ENCODE measurements at regions not wholly inside any gene's neighbourhood (a gene's known extent, or its start where the extent isn't known, plus 50 kb on each side); places are given as distances from the start of the nearest gene placed in this dataset.

DNA sequence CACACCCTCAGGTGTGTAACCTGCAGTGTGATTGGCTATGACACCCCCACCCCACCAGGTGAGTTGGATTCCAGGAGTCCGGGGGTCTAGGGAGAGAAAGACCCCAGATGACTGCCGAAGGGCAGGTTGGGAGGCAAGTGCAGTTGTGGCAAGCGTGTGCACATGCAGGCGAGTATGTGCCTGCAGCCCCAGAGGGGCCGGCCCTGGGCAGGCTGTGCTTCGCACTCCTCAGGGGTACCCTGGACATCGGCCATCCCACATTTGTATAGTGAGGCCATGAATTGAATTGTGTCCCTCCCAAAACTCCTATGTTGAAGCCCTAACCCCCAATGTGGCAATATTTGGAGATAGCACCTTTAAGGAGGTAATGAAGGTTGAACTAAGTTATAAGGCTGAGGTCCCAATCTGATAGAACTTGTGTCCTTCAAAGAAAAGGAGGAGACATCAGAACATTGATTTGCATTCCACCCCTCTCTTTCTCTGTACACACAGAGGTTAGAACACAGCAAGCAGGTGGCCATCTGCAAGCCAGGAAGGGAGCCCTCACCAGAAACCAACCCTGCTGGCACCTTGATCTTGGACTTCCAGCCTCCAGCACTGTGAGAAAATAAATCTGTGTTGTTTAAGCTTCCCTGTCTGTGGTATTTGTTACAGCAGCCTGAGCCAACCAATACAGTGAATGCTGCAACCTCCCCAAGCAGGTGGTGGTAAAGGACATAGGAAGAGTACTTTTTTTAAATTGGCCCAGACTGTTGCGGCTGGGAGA lies 241.8 kb downstream of the TFCP2L1 start:
- H3K4me3 ChIP-seq (ENCODE audit: low read length in 2 of 2) = no peak overlapping the region
- no peaks in the 10 kb centered on the region for H3K36me3 ChIP-seq (ENCODE audit: control insufficient read depth in 2 of 2, insufficient read depth in 2 of 2, low read length in 2 of 2)
- H3K27ac ChIP-seq (ENCODE audit: low read length) = no peak overlapping the region
- H3K9me3 ChIP-seq (ENCODE audit: control insufficient read depth in 2 of 2, low read length in 2 of 2) = no peaks in the 10 kb centered on the region
- H3K27me3 ChIP-seq (ENCODE audit: control insufficient read depth in 1 of 2, insufficient read depth in 2 of 2, low read length in 2 of 2) = no peaks in the 10 kb centered on the region
- H3K4me1 ChIP-seq (ENCODE audit: control insufficient read depth, insufficient read depth, low read length) = peaks cover 7% of the 10 kb centered on the region
- no peak overlapping the region for H3K9ac ChIP-seq (ENCODE audit: low read length in 2 of 2)

GRCh38 chr2:121043827-121044222 lies 241.2 kb downstream of the TFCP2L1 start:
- peaks cover 2% of the 10 kb centered on the region for H3K4me1 ChIP-seq (ENCODE audit: control insufficient read depth, insufficient read depth, low read length)
- no peaks in the 10 kb centered on the region for H3K27me3 ChIP-seq (ENCODE audit: control insufficient read depth in 1 of 2, insufficient read depth in 2 of 2, low read length in 2 of 2)
- no peaks in the 10 kb centered on the region for H3K9me3 ChIP-seq (ENCODE audit: control insufficient read depth in 2 of 2, low read length in 2 of 2)
- no peak overlapping the region for H3K4me3 ChIP-seq (ENCODE audit: low read length in 2 of 2)
- no peak overlapping the region for H3K27ac ChIP-seq (ENCODE audit: low read length)
- H3K9ac ChIP-seq (ENCODE audit: low read length in 2 of 2) = no peak overlapping the region
- H3K36me3 ChIP-seq (ENCODE audit: control insufficient read depth in 2 of 2, insufficient read depth in 2 of 2, low read length in 2 of 2) = no peaks in the 10 kb centered on the region

GRCh38 chr2:121044412-121044811 lies 240.6 kb downstream of the TFCP2L1 start:
- Histone ChIP-seq H3K4me1 (ENCODE audit: control insufficient read depth, insufficient read depth, low read length) (no peaks in the 10 kb centered on the region), H3K27me3 (ENCODE audit: control insufficient read depth in 1 of 2, insufficient read depth in 2 of 2, low read length in 2 of 2) (no peaks in the 10 kb centered on the region), H3K9ac (ENCODE audit: low read length in 2 of 2) (no peak overlapping the region), H3K36me3 (ENCODE audit: control insufficient read depth in 2 of 2, insufficient read depth in 2 of 2, low read length in 2 of 2) (no peaks in the 10 kb centered on the region), H3K9me3 (ENCODE audit: control insufficient read depth in 2 of 2, low read length in 2 of 2) (no peaks in the 10 kb centered on the region), H3K27ac (ENCODE audit: low read length) (no peak overlapping the region), H3K4me3 (ENCODE audit: low read length in 2 of 2) (no peak overlapping the region)

- Histone ChIP-seq H3K4me3 (ENCODE audit: low read length in 2 of 2) (no peak overlapping the region), H3K9me3 (ENCODE audit: control insufficient read depth in 2 of 2, low read length in 2 of 2) (no peaks in the 10 kb centered on the region), H3K27ac (ENCODE audit: low read length) (no peak overlapping the region), H3K36me3 (ENCODE audit: control insufficient read depth in 2 of 2, insufficient read depth in 2 of 2, low read length in 2 of 2) (no peaks in the 10 kb centered on the region), H3K4me1 (ENCODE audit: control insufficient read depth, insufficient read depth, low read length) (no peaks in the 10 kb centered on the region), H3K27me3 (ENCODE audit: control insufficient read depth in 1 of 2, insufficient read depth in 2 of 2, low read length in 2 of 2) (no peaks in the 10 kb centered on the region), H3K9ac (ENCODE audit: low read length in 2 of 2) (no peak overlapping the region)
Observed at GRCh38 chr2:121045245-121045644, 239.8 kb downstream of the TFCP2L1 start.

- no peak overlapping the region for H3K4me3 ChIP-seq (ENCODE audit: low read length in 2 of 2)
Observed at GRCh38 chr2:121046335-121046734, 238.7 kb downstream of the TFCP2L1 start.

DNA sequence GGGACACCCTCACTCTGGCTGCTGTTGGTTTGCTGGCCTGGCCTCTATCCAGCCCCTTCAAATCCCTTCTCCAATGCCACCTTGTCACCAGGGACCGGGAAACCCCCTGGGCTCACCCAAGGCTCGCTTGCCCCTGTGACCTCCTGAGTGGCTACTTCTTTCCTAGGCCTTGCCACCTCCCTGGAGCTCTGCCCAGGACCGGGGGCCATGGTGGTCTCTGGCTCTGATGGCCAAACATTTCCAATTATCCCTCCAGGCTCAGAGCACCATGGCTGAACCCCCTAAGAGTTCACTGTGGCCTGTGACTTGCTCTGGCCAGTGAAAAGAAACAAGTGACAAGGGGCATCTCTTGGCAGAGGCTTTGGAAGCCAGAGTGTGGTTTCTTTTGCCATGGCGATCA lies 237.6 kb downstream of the TFCP2L1 start:
- Histone ChIP-seq H3K4me3 (ENCODE audit: low read length in 2 of 2) (no peak overlapping the region), H3K4me1 (ENCODE audit: control insufficient read depth, insufficient read depth, low read length) (no peaks in the 10 kb centered on the region), H3K27me3 (ENCODE audit: control insufficient read depth in 1 of 2, insufficient read depth in 2 of 2, low read length in 2 of 2) (no peaks in the 10 kb centered on the region), H3K9me3 (ENCODE audit: control insufficient read depth in 2 of 2, low read length in 2 of 2) (no peaks in the 10 kb centered on the region), H3K9ac (ENCODE audit: low read length in 2 of 2) (no peak overlapping the region), H3K36me3 (ENCODE audit: control insufficient read depth in 2 of 2, insufficient read depth in 2 of 2, low read length in 2 of 2) (no peaks in the 10 kb centered on the region), H3K27ac (ENCODE audit: low read length) (no peak overlapping the region)

More at GRCh38 chr2:121046335-121046734, 238.7 kb downstream of the TFCP2L1 start:
- Histone ChIP-seq H3K27ac (ENCODE audit: low read length) (no peak overlapping the region), H3K4me1 (ENCODE audit: control insufficient read depth, insufficient read depth, low read length) (no peaks in the 10 kb centered on the region), H3K36me3 (ENCODE audit: control insufficient read depth in 2 of 2, insufficient read depth in 2 of 2, low read length in 2 of 2) (no peaks in the 10 kb centered on the region), H3K9ac (ENCODE audit: low read length in 2 of 2) (no peak overlapping the region), H3K27me3 (ENCODE audit: control insufficient read depth in 1 of 2, insufficient read depth in 2 of 2, low read length in 2 of 2) (no peaks in the 10 kb centered on the region), H3K9me3 (ENCODE audit: control insufficient read depth in 2 of 2, low read length in 2 of 2) (no peaks in the 10 kb centered on the region)

DNA sequence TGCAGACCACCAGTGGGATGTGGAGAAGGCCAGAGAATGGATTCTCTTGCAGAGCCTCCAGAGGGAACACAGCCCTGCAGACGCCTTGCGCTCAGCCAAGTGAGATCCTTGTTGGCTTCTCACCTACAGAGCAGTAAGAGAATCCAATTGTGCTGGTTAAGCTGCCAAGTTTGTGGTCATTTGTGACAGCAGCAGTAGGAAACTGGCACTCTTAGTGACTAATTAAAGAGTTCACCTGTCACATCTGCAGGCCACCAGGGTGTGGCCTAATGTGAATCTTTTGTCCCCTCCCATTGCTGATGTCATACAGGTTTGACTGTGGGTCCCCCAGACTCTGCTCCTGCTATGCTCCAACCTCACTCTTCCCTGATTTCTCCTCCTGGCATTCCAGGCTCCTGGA lies 235.9 kb downstream of the TFCP2L1 start:
- no peaks in the 10 kb centered on the region for H3K36me3 ChIP-seq (ENCODE audit: control insufficient read depth in 2 of 2, insufficient read depth in 2 of 2, low read length in 2 of 2)
- no peak overlapping the region for H3K4me3 ChIP-seq (ENCODE audit: low read length in 2 of 2)
- no peak overlapping the region for H3K9ac ChIP-seq (ENCODE audit: low read length in 2 of 2)
- peaks cover 0 to 3% of the 10 kb centered on the region in 2 donors for H3K9me3 ChIP-seq (ENCODE audit: control insufficient read depth in 2 of 2, low read length in 2 of 2)
- no peaks in the 10 kb centered on the region for H3K27me3 ChIP-seq (ENCODE audit: control insufficient read depth in 1 of 2, insufficient read depth in 2 of 2, low read length in 2 of 2)
- H3K27ac ChIP-seq (ENCODE audit: low read length) = no peak overlapping the region
- no peaks in the 10 kb centered on the region for H3K4me1 ChIP-seq (ENCODE audit: control insufficient read depth, insufficient read depth, low read length)

- no peaks in the 10 kb centered on the region for H3K4me1 ChIP-seq (ENCODE audit: control insufficient read depth, insufficient read depth, low read length)
- no peak overlapping the region for H3K9ac ChIP-seq (ENCODE audit: low read length in 2 of 2)
- H3K4me3 ChIP-seq (ENCODE audit: low read length in 2 of 2) = no peak overlapping the region
- H3K9me3 ChIP-seq (ENCODE audit: control insufficient read depth in 2 of 2, low read length in 2 of 2) = peaks cover 0 to 3% of the 10 kb centered on the region in 2 donors
- H3K27ac ChIP-seq (ENCODE audit: low read length) = no peak overlapping the region
- H3K36me3 ChIP-seq (ENCODE audit: control insufficient read depth in 2 of 2, insufficient read depth in 2 of 2, low read length in 2 of 2) = no peaks in the 10 kb centered on the region
- H3K27me3 ChIP-seq (ENCODE audit: control insufficient read depth in 1 of 2, insufficient read depth in 2 of 2, low read length in 2 of 2) = no peaks in the 10 kb centered on the region
Observed at GRCh38 chr2:121049950-121050585, 234.9 kb downstream of the TFCP2L1 start.

DNA sequence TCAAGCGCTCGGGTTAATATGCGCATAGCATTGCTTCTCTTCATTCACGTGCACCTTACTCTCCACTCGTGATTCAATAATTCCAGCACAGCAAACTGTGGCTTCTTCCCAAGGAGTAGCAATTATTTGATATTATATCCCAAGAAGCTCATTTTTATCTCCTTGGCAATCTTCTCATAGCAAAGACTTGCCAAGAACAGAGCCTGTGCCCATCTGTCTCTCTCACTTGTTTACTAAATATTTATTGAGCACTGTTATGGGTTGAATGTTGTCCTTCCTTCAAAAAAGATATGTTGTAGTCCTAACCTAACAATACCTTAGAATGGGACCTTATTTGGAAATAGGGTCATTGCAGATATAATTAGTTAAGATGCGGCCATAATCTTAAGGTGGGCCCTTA lies 233.7 kb downstream of the TFCP2L1 start:
- H3K27ac ChIP-seq (ENCODE audit: low read length) = no peak overlapping the region
- peaks cover 0 to 3% of the 10 kb centered on the region in 2 donors for H3K9me3 ChIP-seq (ENCODE audit: control insufficient read depth in 2 of 2, low read length in 2 of 2)
- no peak overlapping the region for H3K9ac ChIP-seq (ENCODE audit: low read length in 2 of 2)
- H3K4me1 ChIP-seq (ENCODE audit: control insufficient read depth, insufficient read depth, low read length) = no peaks in the 10 kb centered on the region
- H3K36me3 ChIP-seq (ENCODE audit: control insufficient read depth in 2 of 2, insufficient read depth in 2 of 2, low read length in 2 of 2) = no peaks in the 10 kb centered on the region
- H3K27me3 ChIP-seq (ENCODE audit: control insufficient read depth in 1 of 2, insufficient read depth in 2 of 2, low read length in 2 of 2) = no peaks in the 10 kb centered on the region
- no peak overlapping the region for H3K4me3 ChIP-seq (ENCODE audit: low read length in 2 of 2)

DNA sequence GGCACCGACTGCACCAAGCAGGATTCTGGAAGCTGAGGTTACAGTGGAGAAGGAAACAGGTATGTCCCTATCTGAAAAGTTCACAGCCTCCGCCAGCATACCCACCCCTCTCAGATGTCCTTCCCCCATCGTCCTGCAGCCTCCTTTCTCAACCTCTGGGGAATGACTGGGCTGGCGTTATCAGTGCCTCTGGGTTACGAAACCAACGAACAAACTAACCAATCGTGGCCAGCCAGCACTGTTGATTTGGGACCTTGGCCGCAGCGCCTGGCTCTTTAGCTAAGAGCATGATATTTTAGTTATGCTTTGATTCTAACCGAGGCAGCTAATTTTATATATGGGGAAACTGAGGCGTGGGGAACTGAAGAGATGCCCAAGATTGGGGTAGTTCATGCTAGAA lies 233.0 kb downstream of the TFCP2L1 start:
- H3K36me3 ChIP-seq (ENCODE audit: control insufficient read depth in 2 of 2, insufficient read depth in 2 of 2, low read length in 2 of 2) = no peaks in the 10 kb centered on the region
- H3K4me1 ChIP-seq (ENCODE audit: control insufficient read depth, insufficient read depth, low read length) = no peaks in the 10 kb centered on the region
- peaks cover 0 to 3% of the 10 kb centered on the region in 2 donors for H3K9me3 ChIP-seq (ENCODE audit: control insufficient read depth in 2 of 2, low read length in 2 of 2)
- H3K27ac ChIP-seq (ENCODE audit: low read length) = no peak overlapping the region
- no peak overlapping the region for H3K9ac ChIP-seq (ENCODE audit: low read length in 2 of 2)
- H3K4me3 ChIP-seq (ENCODE audit: low read length in 2 of 2) = no peak overlapping the region
- H3K27me3 ChIP-seq (ENCODE audit: control insufficient read depth in 1 of 2, insufficient read depth in 2 of 2, low read length in 2 of 2) = no peaks in the 10 kb centered on the region

DNA sequence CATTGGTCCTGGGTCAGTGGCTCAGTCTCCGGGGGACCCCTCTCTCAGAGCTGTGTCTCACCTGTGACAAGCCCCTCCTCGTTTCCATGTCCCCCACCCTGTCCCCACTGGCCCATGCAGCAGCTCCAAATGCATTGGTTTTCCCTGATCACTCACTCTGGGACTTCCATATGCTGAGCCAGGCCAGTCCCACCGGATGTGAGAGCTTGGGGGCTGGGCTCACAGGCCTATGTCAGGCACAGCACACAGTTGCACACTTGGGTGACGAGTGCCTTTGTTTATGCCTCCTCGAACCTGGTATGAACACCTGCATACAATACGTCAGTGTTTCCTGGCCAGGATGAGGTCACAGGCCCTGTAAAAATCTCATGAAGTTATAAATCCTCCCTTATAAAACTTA lies 232.5 kb downstream of the TFCP2L1 start:
- Histone ChIP-seq H3K9ac (ENCODE audit: low read length in 2 of 2) (no peak overlapping the region), H3K27ac (ENCODE audit: low read length) (no peak overlapping the region), H3K9me3 (ENCODE audit: control insufficient read depth in 2 of 2, low read length in 2 of 2) (peaks cover 0 to 3% of the 10 kb centered on the region in 2 donors), H3K4me1 (ENCODE audit: control insufficient read depth, insufficient read depth, low read length) (no peaks in the 10 kb centered on the region), H3K27me3 (ENCODE audit: control insufficient read depth in 1 of 2, insufficient read depth in 2 of 2, low read length in 2 of 2) (no peaks in the 10 kb centered on the region), H3K4me3 (ENCODE audit: low read length in 2 of 2) (no peak overlapping the region), H3K36me3 (ENCODE audit: control insufficient read depth in 2 of 2, insufficient read depth in 2 of 2, low read length in 2 of 2) (no peaks in the 10 kb centered on the region)
